Activated CD4-positive, alpha-beta T cell treated with anti-CD3 and anti-CD28 coated beads for 36 hours (primary cell): ENCODE measurements at regions not wholly inside any gene's neighbourhood (a gene's known extent, or its start where the extent isn't known, plus 50 kb on each side); places are given as distances from the start of the nearest gene placed in this dataset.
"Not testable (repeated sequence)": the region's sequence is repeated elsewhere in the genome, so short reads cannot be mapped to it uniquely, and the experiment has no call there.

ENCODE experiments used
- ATAC-seq: fragments of 200-7000 bp; cut with Tn5 transposase; one replicate; pipeline ENCODE4 v1.10.0; 2021; ENCODE audit warnings: mild to moderate bottlenecking, moderate library complexity
- CTCF ChIA-PET: fragments of 350-600 bp; sonication (Branson Sonifier 250); formaldehyde crosslinking; loops from one replicate; lab custom pipeline; 2021; ENCODE audit warnings: antibody characterized with exemption; lab: Charles Lee
- POLR2A ChIA-PET: fragments of 350-600 bp; sonication (Branson Sonifier 250); formaldehyde crosslinking; loops from one replicate; lab custom pipeline; 2021; ENCODE audit warnings: antibody characterized with exemption, inconsistent platforms; lab: Charles Lee
- DNase-seq: peaks from one replicate; pipeline ENCODE4 v3.0.0-alpha.2; 2020
- H3K27ac Mint-ChIP-seq: one replicate; pipeline ENCODE4 v1.8.0; 2021; ENCODE audit warnings: mixed read lengths
- H3K27me3 Mint-ChIP-seq: one replicate; pipeline ENCODE4 v1.8.0; 2021; ENCODE audit warnings: mixed read lengths
- H3K36me3 Mint-ChIP-seq: one replicate; pipeline ENCODE4 v1.8.0; 2021; ENCODE audit warnings: low read depth, mixed read lengths
- H3K4me1 Mint-ChIP-seq: one replicate; pipeline ENCODE4 v1.8.0; 2021; ENCODE audit warnings: mixed read lengths
- H3K4me3 Mint-ChIP-seq: one replicate; pipeline ENCODE4 v1.8.0; 2021; ENCODE audit warnings: mild to moderate bottlenecking, moderate library complexity, mixed read lengths
- H3K9me3 Mint-ChIP-seq: one replicate; pipeline ENCODE4 v1.8.0; 2021; ENCODE audit warnings: low read depth, mixed read lengths
- intact Hi-C, 2 experiments: fragments of 100-400 bp; cut with DNase I in 1 of 2; cut with micrococcal nuclease in 1 of 2; formaldehyde crosslinking; loops; one replicate each; pipeline versions ENCODE4 v1.14.2 to v1.15.1; 2022 to 2024; cut with DNase I, micrococcal nuclease

DNA sequence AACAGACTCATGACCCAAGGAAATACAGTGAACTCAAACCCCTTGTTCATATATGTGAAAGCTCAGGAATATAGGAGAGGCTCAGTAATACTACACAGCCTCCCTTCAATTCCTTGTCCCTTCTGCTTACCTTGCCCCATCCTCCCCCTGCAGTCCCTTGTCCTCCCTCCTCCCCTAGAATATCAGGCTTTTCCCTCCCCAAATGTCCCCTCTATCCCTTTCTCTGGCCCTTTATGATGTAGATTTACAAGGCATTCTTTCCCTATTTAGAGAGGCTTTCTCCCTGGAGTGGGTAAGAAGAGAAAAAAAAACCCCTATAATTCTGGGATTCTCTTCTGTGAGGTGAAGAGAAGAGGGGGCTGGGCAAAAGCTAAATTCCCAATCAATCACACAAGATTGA is 64.9 kb upstream of the KBTBD8 start:
- ChIA-PET POLR2A (no interaction called here), CTCF (interaction anchor here (0.6 to 2.8 kb wide), 2 partner anchors 33 to 39 kb away, joined by 3 to 12 read pairs; no protein-coding TSS in a partner anchor)
- DNase-seq: no peak
- Mint-ChIP-seq H3K4me1 (no peaks in the 10 kb centered on the region), H3K36me3 (no peaks in the 10 kb centered on the region), H3K27me3 (peaks cover 13% of the 10 kb centered on the region), H3K4me3 (no peak overlapping the region), H3K27ac (no peak overlapping the region), H3K9me3 (no peaks in the 10 kb centered on the region)
- intact Hi-C loops: no loop called here
- ATAC-seq: no peak

DNA sequence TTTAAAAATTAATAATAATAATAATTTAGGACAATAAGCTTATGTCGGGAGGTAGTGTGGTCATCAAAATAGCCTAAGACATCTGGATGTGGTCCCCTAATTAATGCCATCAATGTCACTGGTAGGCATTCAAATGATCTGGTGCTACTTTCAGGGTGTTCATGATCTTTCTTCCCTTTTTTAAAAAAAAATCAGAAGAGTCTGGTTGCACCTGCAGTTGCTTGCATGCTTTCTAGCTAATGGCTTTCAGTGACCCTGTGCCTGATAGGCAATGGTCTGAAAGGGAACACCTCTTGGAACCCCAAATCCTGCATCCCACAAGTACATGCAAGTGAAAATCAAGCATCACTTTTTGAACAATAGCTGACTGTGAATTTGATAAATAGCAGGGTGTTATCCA is 64.1 kb upstream of the KBTBD8 start:
- CTCF ChIA-PET: interaction anchor here (0.6 to 2.8 kb wide), 3 partner anchors 34 to 1176 kb away, joined by 3 to 12 read pairs (median 3); no protein-coding TSS in a partner anchor
- Mint-ChIP-seq H3K4me3 (no peak overlapping the region), H3K9me3 (no peaks in the 10 kb centered on the region), H3K36me3 (no peaks in the 10 kb centered on the region), H3K27ac (no peak overlapping the region), H3K4me1 (no peaks in the 10 kb centered on the region), H3K27me3 (peaks cover 17% of the 10 kb centered on the region)
- ATAC-seq (no peak), DNase-seq (no peak)
- intact Hi-C loops: no loop called here
- POLR2A ChIA-PET: no interaction called here

DNA sequence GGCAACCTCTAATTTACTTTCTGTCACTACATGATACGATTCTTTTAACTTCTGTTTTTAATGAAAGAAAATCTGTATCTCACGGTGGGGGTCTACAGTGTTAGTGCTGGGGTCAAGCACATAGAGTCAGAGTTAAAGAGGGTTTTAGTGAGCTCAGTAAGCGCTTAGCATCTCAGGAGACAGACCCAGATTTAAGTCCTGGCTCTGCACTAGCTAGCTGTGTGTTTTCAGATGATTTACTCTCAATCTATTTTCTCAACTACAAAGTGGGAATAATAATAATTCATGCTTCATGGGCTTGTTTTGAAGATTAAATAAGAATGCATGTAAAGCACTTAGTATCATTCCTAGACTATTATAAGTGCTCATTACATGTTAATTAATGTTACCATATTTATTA is 63.4 kb upstream of the KBTBD8 start:
- peaks cover 21% of the 10 kb centered on the region for H3K27me3 Mint-ChIP-seq
- no peak for DNase-seq
- CTCF ChIA-PET: interaction anchor here (0.6 to 2.8 kb wide), 2 partner anchors 37 to 1176 kb away, joined by 3 to 12 read pairs; no protein-coding TSS in a partner anchor
- no peak for ATAC-seq
- H3K9me3 Mint-ChIP-seq: no peaks in the 10 kb centered on the region
- H3K4me3 Mint-ChIP-seq: no peak overlapping the region
- intact Hi-C loops: no loop called here
- POLR2A ChIA-PET: no interaction called here
- no peaks in the 10 kb centered on the region for H3K4me1 Mint-ChIP-seq
- H3K27ac Mint-ChIP-seq: no peak overlapping the region
- no peaks in the 10 kb centered on the region for H3K36me3 Mint-ChIP-seq

DNA sequence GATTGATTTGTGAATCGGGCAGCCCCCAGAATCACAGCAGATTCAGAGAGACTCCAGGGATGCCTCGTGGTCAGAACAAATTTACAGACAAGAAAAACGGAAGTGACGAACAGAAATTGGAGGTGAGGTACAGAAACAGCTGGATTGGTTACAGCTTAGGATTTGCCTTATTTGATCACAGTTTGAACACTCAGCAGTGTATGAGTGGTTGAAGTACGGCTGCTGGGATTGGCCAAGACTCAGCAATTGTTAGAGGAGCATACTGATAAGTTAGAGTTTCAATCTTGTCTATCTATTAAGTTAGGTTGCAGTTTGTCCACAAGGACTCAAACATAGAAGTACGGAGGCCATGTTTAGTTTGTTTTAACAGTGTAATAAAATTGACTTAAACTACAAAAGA is 61.1 kb upstream of the KBTBD8 start:
- intact Hi-C loops, H3K9me3 Mint-ChIP-seq, H3K4me1 Mint-ChIP-seq, H3K27ac Mint-ChIP-seq, POLR2A ChIA-PET, H3K36me3 Mint-ChIP-seq, H3K4me3 Mint-ChIP-seq, DNase-seq, ATAC-seq: not testable (repeated sequence)
- peaks cover 23% of the 10 kb centered on the region for H3K27me3 Mint-ChIP-seq
- CTCF ChIA-PET: interaction anchor here (1.5 to 4.4 kb wide), 4 partner anchors 7 to 1956 kb away, joined by 6 to 30 read pairs (median 12); no protein-coding TSS in a partner anchor

DNA sequence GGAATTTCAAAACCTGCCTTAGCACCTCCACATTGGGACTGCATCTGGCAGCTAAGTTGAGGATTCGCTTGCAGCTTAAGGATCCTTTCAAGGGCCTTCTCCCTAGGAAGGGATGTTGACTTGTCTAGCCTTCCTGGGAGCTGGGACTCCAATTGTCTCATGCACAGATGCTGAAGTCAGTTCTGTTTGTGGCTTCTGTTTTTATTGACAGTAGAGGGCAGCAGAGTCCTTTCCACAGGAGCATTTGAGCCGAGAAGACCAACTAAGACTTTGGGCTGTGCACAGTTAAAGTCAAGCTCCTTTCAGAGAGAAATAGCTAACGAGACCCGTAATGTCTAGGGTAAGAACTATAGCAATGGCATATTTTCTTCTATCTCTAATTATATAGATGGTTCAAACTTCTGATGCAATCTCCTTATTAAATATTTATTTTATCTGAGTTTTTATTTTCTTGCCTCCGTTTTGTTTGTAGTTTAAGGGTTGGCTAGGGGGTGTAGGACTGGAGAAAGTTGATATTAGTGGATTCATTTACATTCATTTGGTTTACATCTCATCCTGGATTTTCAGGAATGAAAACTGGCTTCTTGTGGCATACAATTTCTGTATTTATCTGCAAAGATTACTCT is 59.7 kb upstream of the KBTBD8 start:
- DNase-seq (peak; percentile 40), ATAC-seq (peak; percentile 44)
- POLR2A ChIA-PET: no interaction called here
- H3K27ac Mint-ChIP-seq: no peak overlapping the region
- no peaks in the 10 kb centered on the region for H3K9me3 Mint-ChIP-seq
- H3K27me3 Mint-ChIP-seq: peaks cover 18% of the 10 kb centered on the region
- H3K36me3 Mint-ChIP-seq: no peaks in the 10 kb centered on the region
- H3K4me3 Mint-ChIP-seq: no peak overlapping the region
- CTCF ChIA-PET: interaction anchor here (0.7 to 4.4 kb wide), 16 partner anchors 8 to 1955 kb away, joined by 3 to 30 read pairs (median 4); no protein-coding TSS in a partner anchor
- H3K4me1 Mint-ChIP-seq: no peaks in the 10 kb centered on the region
- intact Hi-C loops: loop anchor here in 1 of 2 experiments (1.0 kb wide), 1 partner anchor 1938 kb away; no protein-coding TSS in a partner anchor

DNA sequence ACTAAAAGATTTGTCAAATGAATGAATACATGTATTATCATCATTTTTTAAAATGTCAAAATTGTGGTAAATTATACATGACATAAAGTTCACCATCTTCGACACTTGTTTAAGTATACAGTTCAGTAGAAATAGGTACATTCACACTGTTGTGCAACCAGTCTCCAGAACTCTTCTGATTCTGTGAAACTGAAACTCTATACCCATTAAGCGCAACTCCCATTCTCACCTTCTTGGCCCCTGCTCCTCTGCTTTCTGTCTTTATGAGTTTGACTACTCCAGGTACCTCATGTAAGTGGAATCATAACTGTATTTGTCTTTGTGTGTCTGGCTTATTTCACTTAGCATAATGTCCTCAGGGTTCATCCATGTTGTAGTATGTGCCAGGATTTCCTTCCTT is 50.1 kb upstream of the KBTBD8 start:
- H3K4me1 Mint-ChIP-seq: no peaks in the 10 kb centered on the region
- POLR2A ChIA-PET: no interaction called here
- no peak for ATAC-seq
- no peak for DNase-seq
- H3K27ac Mint-ChIP-seq: no peak overlapping the region
- intact Hi-C loops: no loop called here
- H3K27me3 Mint-ChIP-seq: peaks cover 6% of the 10 kb centered on the region
- H3K9me3 Mint-ChIP-seq: no peaks in the 10 kb centered on the region
- no peaks in the 10 kb centered on the region for H3K36me3 Mint-ChIP-seq
- CTCF ChIA-PET: no interaction called here
- H3K4me3 Mint-ChIP-seq: no peak overlapping the region
